Hepatocyte (in vitro differentiated cells): ENCODE measurements at regions not wholly inside any gene's neighbourhood (a gene's known extent, or its start where the extent isn't known, plus 50 kb on each side); places are given as distances from the start of the nearest gene placed in this dataset.

ENCODE experiments used
- DNase-seq: peaks from one replicate; pipeline ENCODE4 v3.0.0-alpha.2; 2016; ENCODE audit warnings: low spot score
- H2AFZ ChIP-seq: fragments of 200-600 bp; sonication (generic); 2 replicates; pipeline ENCODE4 v1.6.0; 2016; ENCODE audit warnings: antibody characterized with exemption, mild to moderate bottlenecking
- H3K27ac ChIP-seq: fragments of 200-600 bp; sonication (generic); 2 replicates; pipeline ENCODE4 v1.5.1; 2016; ENCODE audit warnings: mild to moderate bottlenecking
- H3K27me3 ChIP-seq: fragments of 200-600 bp; sonication (generic); 2 replicates; pipeline ENCODE4 v1.6.1; 2016
- H3K36me3 ChIP-seq: fragments of 200-600 bp; sonication (generic); replicated peaks from 2 replicates; pipeline ENCODE4 v1.5.1; 2016; ENCODE audit warnings: low read depth; ENCODE audit not compliant: insufficient read depth
- H3K4me1 ChIP-seq: fragments of 200-600 bp; sonication (generic); 2 replicates; pipeline ENCODE4 v1.5.1; 2016; ENCODE audit warnings: mild to moderate bottlenecking, moderate library complexity; ENCODE audit not compliant: insufficient read depth
- H3K4me2 ChIP-seq: fragments of 200-600 bp; sonication (generic); 2 replicates; pipeline ENCODE4 v1.6.0; 2016
- H3K4me3 ChIP-seq: fragments of 200-600 bp; sonication (generic); 2 replicates; pipeline ENCODE4 v1.5.1; 2016; ENCODE audit warnings: mild to moderate bottlenecking
- H3K79me2 ChIP-seq: fragments of 200-600 bp; sonication (generic); 2 replicates; pipeline ENCODE4 v1.6.0; 2017; ENCODE audit warnings: mild to moderate bottlenecking
- H3K9me2 ChIP-seq: fragments of 200-600 bp; sonication (generic); replicated peaks from 2 replicates; pipeline ENCODE4 v1.6.0; 2017; ENCODE audit warnings: mild to moderate bottlenecking; ENCODE audit not compliant: insufficient read depth
- H3K9me3 ChIP-seq: fragments of 200-600 bp; sonication (generic); 2 replicates; pipeline ENCODE4 v1.5.1; 2016; ENCODE audit warnings: low read depth, mild to moderate bottlenecking
- H4K20me1 ChIP-seq: fragments of 200-600 bp; sonication (generic); 2 replicates; pipeline ENCODE4 v1.6.0; 2016; ENCODE audit warnings: mild to moderate bottlenecking; ENCODE audit not compliant: insufficient read depth, poor library complexity, severe bottlenecking
- CTCF ChIP-seq: fragments of 200-600 bp; sonication (generic); IDR thresholded peaks from 2 replicates; pipeline ENCODE4 v1.5.1; 2016; ENCODE audit warnings: antibody characterized with exemption, mild to moderate bottlenecking; ENCODE audit not compliant: poor library complexity
- EZH2 ChIP-seq: fragments of 200-600 bp; sonication (generic); IDR thresholded peaks from 2 replicates; pipeline ENCODE4 v1.6.1; 2016; ENCODE audit warnings: antibody characterized with exemption, mild to moderate bottlenecking, borderline replicate concordance
- EZH2phosphoT487 ChIP-seq: fragments of 200-600 bp; sonication (generic); IDR thresholded peaks from one replicate; pipeline ENCODE4 v1.6.1; 2018; ENCODE audit warnings: antibody characterized with exemption, mild to moderate bottlenecking, low read depth, moderate library complexity; ENCODE audit not compliant: unreplicated experiment, severe bottlenecking
- WGBS: methylation state at CpG from one replicate; pipeline ENCODE4 v1.1.6; 2016; ENCODE audit warnings: low lambda C conversion rate; ENCODE audit errors: missing lambda C conversion rate; 5-methylcytosine and 5-hydroxymethylcytosine counted together

- H3K4me3 ChIP-seq, result no peak overlapping the region
- no peaks in the 10 kb centered on the region for H3K27me3 ChIP-seq
- H3K79me2 ChIP-seq, result no peaks in the 10 kb centered on the region
- H4K20me1 ChIP-seq, result no peaks in the 10 kb centered on the region
- H3K36me3 ChIP-seq, result no peaks in the 10 kb centered on the region
- H3K4me1 ChIP-seq, result no peaks in the 10 kb centered on the region
- no peak overlapping the region for H3K4me2 ChIP-seq
- H3K27ac ChIP-seq, result no peak overlapping the region
- no peaks in the 10 kb centered on the region for H3K9me3 ChIP-seq
- WGBS, result 89% methylated on average over 9 of the region's 9 CpGs
- no peak for DNase-seq
- TF ChIP-seq CTCF, result no peak
- H3K9me2 ChIP-seq, result no peaks in the 10 kb centered on the region
- H2AFZ ChIP-seq, result no peak overlapping the region
Measured at GRCh38 chr5:2996687-2997086, 245.2 kb upstream of the IRX2 start.

DNA sequence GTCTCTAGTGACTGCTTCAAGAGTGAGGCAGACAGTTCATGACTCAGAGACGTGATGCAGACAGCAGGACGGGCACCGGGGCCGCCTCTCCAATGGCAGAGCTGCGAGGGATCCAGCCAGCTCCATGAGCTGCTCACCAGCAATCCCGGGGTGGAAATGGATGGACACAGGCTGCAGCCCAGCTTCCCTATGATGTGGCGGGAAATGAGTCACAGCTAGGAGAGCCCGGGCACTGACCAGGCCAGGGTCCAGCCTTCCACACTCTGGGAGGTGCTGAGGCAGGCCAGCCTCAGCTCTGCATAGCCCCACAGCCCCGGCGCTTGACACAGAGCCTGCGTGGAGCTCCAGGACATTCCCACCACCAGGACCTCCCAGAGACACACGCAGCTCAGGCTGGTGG is 244.8 kb upstream of the IRX2 start:
- H3K79me2 ChIP-seq, result no peaks in the 10 kb centered on the region
- no peaks in the 10 kb centered on the region for H3K27me3 ChIP-seq
- no peak overlapping the region for H3K4me3 ChIP-seq
- H3K9me2 ChIP-seq, result no peaks in the 10 kb centered on the region
- H3K4me1 ChIP-seq, result no peaks in the 10 kb centered on the region
- H3K36me3 ChIP-seq, result no peaks in the 10 kb centered on the region
- no peaks in the 10 kb centered on the region for H3K9me3 ChIP-seq
- WGBS, result 80% methylated on average over 12 of the region's 12 CpGs
- H2AFZ ChIP-seq, result no peak overlapping the region
- H3K4me2 ChIP-seq, result no peak overlapping the region
- H4K20me1 ChIP-seq, result no peaks in the 10 kb centered on the region
- no peak for TF ChIP-seq EZH2
- TF ChIP-seq EZH2phosphoT487, result no peak
- no peak for TF ChIP-seq CTCF
- DNase-seq, result no peak
- H3K27ac ChIP-seq, result no peak overlapping the region

- Histone ChIP-seq H3K36me3 (no peaks in the 10 kb centered on the region), H3K4me3 (no peak overlapping the region), H3K27me3 (no peaks in the 10 kb centered on the region), H4K20me1 (no peaks in the 10 kb centered on the region), H3K4me1 (no peaks in the 10 kb centered on the region), H3K79me2 (no peaks in the 10 kb centered on the region), H2AFZ (no peak overlapping the region), H3K4me2 (no peak overlapping the region), H3K27ac (no peak overlapping the region), H3K9me2 (no peaks in the 10 kb centered on the region), H3K9me3 (no peaks in the 10 kb centered on the region)
- WGBS, result 93% methylated on average over 9 of the region's 9 CpGs
- TF ChIP-seq EZH2, result no peak
- TF ChIP-seq CTCF, result no peak
- TF ChIP-seq EZH2phosphoT487, result no peak
- DNase-seq, result no peak
Measured at GRCh38 chr5:2995667-2996066, 244.2 kb upstream of the IRX2 start.

- DNase-seq, result no peak
- Histone ChIP-seq H2AFZ (no peak overlapping the region), H3K9me3 (no peaks in the 10 kb centered on the region), H3K4me3 (no peak overlapping the region), H3K4me1 (no peaks in the 10 kb centered on the region), H3K9me2 (no peaks in the 10 kb centered on the region), H3K79me2 (no peaks in the 10 kb centered on the region), H3K36me3 (no peaks in the 10 kb centered on the region), H3K27ac (no peak overlapping the region), H4K20me1 (no peaks in the 10 kb centered on the region), H3K27me3 (no peaks in the 10 kb centered on the region), H3K4me2 (no peak overlapping the region)
- TF ChIP-seq EZH2phosphoT487 (no peak), EZH2 (no peak), CTCF (no peak)
- 94% methylated on average over 5 of the region's 5 CpGs for WGBS
Measured at GRCh38 chr5:2995035-2995434, 243.6 kb upstream of the IRX2 start.
